Aorta (tissue), 5 donors: ENCODE measurements at regions not wholly inside any gene's neighbourhood (a gene's known extent, or its start where the extent isn't known, plus 50 kb on each side); places are given as distances from the start of the nearest gene placed in this dataset.

Source experiments
- ATAC-seq: fragments of 200-7000 bp; cut with Tn5 transposase; one replicate; pipeline ENCODE4 v1.9.1; 2022; ENCODE audit warnings: moderate library complexity; ENCODE audit not compliant: low FRiP score
- DNase-seq, 2 donors: peaks; one replicate each; pipeline ENCODE4 v3.0.0-alpha.2; 2020
- H3K27ac ChIP-seq, 2 donors: one replicate each; pipeline ENCODE4 v1.5.1; 2013; ENCODE audit warnings: low read length in 2 of 2, mild to moderate bottlenecking in 2 of 2, moderate library complexity in 2 of 2, control low read depth in 1 of 2, inconsistent platforms in 1 of 2, low read depth in 1 of 2
- H3K27me3 ChIP-seq, 2 donors: one replicate each; pipeline ENCODE4 v1.6.1; 2013; ENCODE audit warnings: control low read depth in 1 of 2, low read length in 1 of 2, mild to moderate bottlenecking in 1 of 2, moderate library complexity in 1 of 2; ENCODE audit not compliant: insufficient read depth in 2 of 2, control insufficient read depth in 1 of 2
- H3K36me3 ChIP-seq, 2 donors: one replicate each; pipeline ENCODE4 v1.6.1; 2013; ENCODE audit warnings: control low read depth in 1 of 2, low read length in 1 of 2, mild to moderate bottlenecking in 1 of 2; ENCODE audit not compliant: insufficient read depth in 2 of 2, control insufficient read depth in 1 of 2
- H3K4me1 ChIP-seq, 2 donors: one replicate each; pipeline ENCODE4 v1.6.1; 2013; ENCODE audit warnings: low read length in 2 of 2, control low read depth in 1 of 2, mild to moderate bottlenecking in 1 of 2, moderate library complexity in 1 of 2; ENCODE audit not compliant: insufficient read depth in 2 of 2, control insufficient read depth in 1 of 2
- H3K4me3 ChIP-seq, 2 donors: one replicate each; pipeline ENCODE4 v1.5.1; 2013; ENCODE audit warnings: low read length in 2 of 2, control low read depth in 1 of 2, mild to moderate bottlenecking in 1 of 2
- H3K9me3 ChIP-seq: one replicate; pipeline ENCODE4 v1.6.1; 2013; ENCODE audit warnings: mild to moderate bottlenecking, low read length; ENCODE audit not compliant: control insufficient read depth
- WGBS, 2 donors: extraction: QIAGEN DNeasy Blood & Tissue Kit; methylation state at CpG; one replicate each; pipeline ENCODE4 v1.1.7; 2013; 5-methylcytosine and 5-hydroxymethylcytosine counted together
- intact Hi-C, 2 donors: fragments of 100-400 bp; cut with DNase I; formaldehyde crosslinking; loops; one replicate each; pipeline versions ENCODE4 v1.14.2 to v1.15.0; 2022
- donor health status: healthy with polysubstance abuse.
- donor health status: Bipolar disorder and iron deficiency.
- donor health status: DM: no; HTN: no; CAD: no.
- donor health status: DM: no; HTN: no; CAD: no.
- donor health status: DM: yes; HTN: yes; CAD: no.

DNA sequence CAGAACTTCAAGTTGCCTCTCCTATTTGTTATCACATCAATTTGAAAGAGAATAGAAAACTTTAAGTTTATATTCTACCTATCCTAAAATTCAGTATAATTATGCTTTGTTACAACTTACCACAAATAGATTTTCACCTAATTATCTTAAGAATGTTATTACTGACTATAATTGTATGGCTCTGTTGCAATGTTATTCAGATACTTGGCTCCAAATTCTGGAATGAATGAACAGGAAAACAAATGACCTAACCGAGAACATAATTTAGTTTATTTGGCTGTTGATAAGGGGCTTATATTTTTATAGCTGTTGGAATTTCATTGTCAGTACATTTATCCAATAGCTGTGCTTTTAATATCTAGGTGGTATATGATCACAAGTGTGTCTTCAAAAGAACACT, 173.2 kb upstream of the GULP1 start:
- intact Hi-C loops: no loop called here
- Histone ChIP-seq H3K36me3 (no peaks in the 10 kb centered on the region), H3K4me1 (peaks cover 2 to 6% of the 10 kb centered on the region in 2 donors), H3K27me3 (no peaks in the 10 kb centered on the region), H3K9me3 (no peaks in the 10 kb centered on the region), H3K27ac (no peak overlapping the region), H3K4me3 (no peak overlapping the region)
- DNase-seq (no peak), ATAC-seq (no peak)
- 4 to 5% methylated on average over 1 of the region's 1 CpG for WGBS, 2 donors

GRCh38 chr2:188119112-188119838, 172.4 kb upstream of the GULP1 start:
- no peak for DNase-seq

GRCh38 chr2:188122985-188123384, 168.7 kb upstream of the GULP1 start:
- intact Hi-C loops: no loop called here
- H3K4me3 ChIP-seq: no peak overlapping the region
- H3K9me3 ChIP-seq: no peaks in the 10 kb centered on the region
- no peaks in the 10 kb centered on the region for H3K27me3 ChIP-seq
- ATAC-seq: no peak
- no peak overlapping the region for H3K27ac ChIP-seq
- no peaks in the 10 kb centered on the region for H3K36me3 ChIP-seq
- H3K4me1 ChIP-seq: peaks cover 0 to 2% of the 10 kb centered on the region in 2 donors
- DNase-seq: no peak

More at GRCh38 chr2:188119112-188119838, 172.4 kb upstream of the GULP1 start:
- ATAC-seq: no peak
- peak overlapping the region; percentile 12 to 36 for H3K27ac ChIP-seq
- intact Hi-C loops: no loop called here
- H3K36me3 ChIP-seq: no peaks in the 10 kb centered on the region
- 10 to 12% methylated on average over 5 of the region's 5 CpGs for WGBS, 2 donors
- no peaks in the 10 kb centered on the region for H3K9me3 ChIP-seq
- no peak overlapping the region for H3K4me3 ChIP-seq
- peaks cover 2 to 4% of the 10 kb centered on the region in 2 donors for H3K4me1 ChIP-seq
- no peaks in the 10 kb centered on the region for H3K27me3 ChIP-seq

DNA sequence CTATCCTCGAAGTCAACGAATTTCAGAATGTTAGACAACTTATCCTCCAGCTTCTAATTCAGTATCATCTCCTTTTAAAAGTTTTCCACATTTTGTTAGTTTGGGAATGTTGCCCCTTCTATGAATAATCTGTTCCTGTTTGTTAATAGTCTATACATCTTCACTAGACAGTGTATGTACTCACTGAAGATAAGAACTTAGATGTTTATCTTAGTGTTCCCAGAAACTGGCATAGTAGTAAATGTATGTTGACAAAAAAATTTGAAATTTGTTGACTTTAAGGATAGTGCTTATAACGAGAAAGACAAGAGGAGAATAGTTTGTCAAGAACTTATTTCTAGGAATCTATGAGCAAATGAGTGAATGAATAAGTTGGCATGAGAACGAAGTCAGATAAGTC, 162.0 kb upstream of the GULP1 start:
- Histone ChIP-seq H3K4me1 (peaks cover 0 to 1% of the 10 kb centered on the region in 2 donors), H3K27ac (no peak overlapping the region), H3K27me3 (no peaks in the 10 kb centered on the region), H3K9me3 (no peaks in the 10 kb centered on the region), H3K4me3 (no peak overlapping the region), H3K36me3 (no peaks in the 10 kb centered on the region)
- intact Hi-C loops: no loop called here
- DNase-seq (no peak), ATAC-seq (no peak)
- WGBS, 2 donors: 88 to 94% methylated on average over 4 of the region's 4 CpGs

- peaks cover 0 to 1% of the 10 kb centered on the region in 2 donors for H3K4me1 ChIP-seq
- no peak for ATAC-seq
- no peak overlapping the region for H3K27ac ChIP-seq
- no peak overlapping the region for H3K4me3 ChIP-seq
- intact Hi-C loops: no loop called here
- DNase-seq: no peak
- H3K9me3 ChIP-seq: no peaks in the 10 kb centered on the region
- no peaks in the 10 kb centered on the region for H3K27me3 ChIP-seq
- H3K36me3 ChIP-seq: no peaks in the 10 kb centered on the region
Measured at GRCh38 chr2:188130317-188130716, 161.4 kb upstream of the GULP1 start.

GRCh38 chr2:188131281-188131680, 160.4 kb upstream of the GULP1 start:
- WGBS, 2 donors: 88 to 93% methylated on average over 1 of the region's 1 CpG
- ATAC-seq (no peak), DNase-seq (no peak)
- peaks cover 0 to 1% of the 10 kb centered on the region in 2 donors for H3K4me1 ChIP-seq
- no peak overlapping the region for H3K27ac ChIP-seq
- no peaks in the 10 kb centered on the region for H3K36me3 ChIP-seq
- no peaks in the 10 kb centered on the region for H3K9me3 ChIP-seq
- no peaks in the 10 kb centered on the region for H3K27me3 ChIP-seq
- intact Hi-C loops: no loop called here
- no peak overlapping the region for H3K4me3 ChIP-seq

DNA sequence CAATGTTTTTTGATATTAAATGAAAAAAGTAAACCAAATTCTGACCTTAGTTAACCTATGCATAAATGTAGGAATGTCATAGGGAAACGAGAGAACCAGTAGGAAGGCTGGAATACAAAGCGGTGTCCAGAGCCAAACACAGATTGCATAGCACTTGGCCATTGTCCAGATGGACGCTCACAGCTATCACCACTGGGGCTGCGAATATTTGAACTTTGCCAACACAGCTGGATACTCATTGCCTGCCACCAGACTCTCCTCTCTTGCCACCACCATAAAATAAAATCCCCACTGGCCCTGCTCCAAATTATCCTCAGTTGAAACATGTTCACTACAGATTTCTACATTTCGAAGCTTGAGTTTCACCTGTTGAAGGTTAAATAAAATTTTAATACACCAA, 159.3 kb upstream of the GULP1 start:
- intact Hi-C loops: no loop called here
- Histone ChIP-seq H3K4me1 (peaks cover 0 to 1% of the 10 kb centered on the region in 2 donors), H3K36me3 (no peaks in the 10 kb centered on the region), H3K27ac (no peak overlapping the region), H3K4me3 (no peak overlapping the region), H3K27me3 (no peaks in the 10 kb centered on the region), H3K9me3 (no peaks in the 10 kb centered on the region)
- DNase-seq (no peak), ATAC-seq (no peak)
- 47 to 49% methylated on average over 5 of the region's 5 CpGs for WGBS, 2 donors

- DNase-seq: no peak
- H3K27me3 ChIP-seq: no peaks in the 10 kb centered on the region
- no peaks in the 10 kb centered on the region for H3K9me3 ChIP-seq
- intact Hi-C loops: no loop called here
- no peak overlapping the region for H3K4me3 ChIP-seq
- no peaks in the 10 kb centered on the region for H3K36me3 ChIP-seq
- H3K4me1 ChIP-seq: peaks cover 0 to 1% of the 10 kb centered on the region in 2 donors
- ATAC-seq: no peak
- no peak overlapping the region for H3K27ac ChIP-seq
- 56 to 70% methylated on average over 1 of the region's 1 CpG for WGBS, 2 donors
Measured at GRCh38 chr2:188134241-188134640, 157.4 kb upstream of the GULP1 start.

DNA sequence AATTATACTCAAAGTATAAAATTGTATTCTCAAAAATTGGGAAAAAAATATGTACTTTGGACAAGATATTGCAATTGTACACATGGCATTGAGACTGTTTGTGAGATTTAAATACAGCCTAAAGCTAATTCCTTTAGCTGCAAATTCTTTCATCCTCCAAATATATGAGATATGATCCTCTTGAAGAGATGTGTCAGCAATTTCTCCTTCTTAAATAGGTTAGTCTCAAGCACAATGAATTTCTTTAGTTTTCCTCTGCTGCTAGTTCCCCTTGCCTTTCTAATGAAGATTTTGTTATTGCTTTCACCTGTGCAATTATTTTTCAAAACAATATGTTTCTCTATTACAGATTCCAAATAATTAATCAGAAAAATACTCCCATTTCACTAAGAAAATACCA, 153.4 kb upstream of the GULP1 start:
- ATAC-seq: no peak
- Histone ChIP-seq H3K36me3 (no peaks in the 10 kb centered on the region), H3K9me3 (no peaks in the 10 kb centered on the region), H3K4me1 (no peaks in the 10 kb centered on the region), H3K27ac (no peak overlapping the region), H3K4me3 (no peak overlapping the region), H3K27me3 (no peaks in the 10 kb centered on the region)
- intact Hi-C loops: no loop called here
- DNase-seq: no peak
